PC-9 (cell line): ENCODE measurements at regions not wholly inside any gene's neighbourhood (a gene's known extent, or its start where the extent isn't known, plus 50 kb on each side); places are given as distances from the start of the nearest gene placed in this dataset.

Experiments
- CTCF ChIP-seq: fragments of 200-600 bp; sonication (generic); conservative IDR thresholded peaks from 2 replicates; pipeline ENCODE4 v1.6.1; 2017; ENCODE audit warnings: mixed run types, antibody characterized with exemption, mild to moderate bottlenecking, moderate library complexity
- EZH2 ChIP-seq: fragments of 200-600 bp; sonication (generic); IDR thresholded peaks from 2 replicates; pipeline ENCODE4 v1.8.0; 2017; ENCODE audit warnings: antibody characterized with exemption, low read depth

GRCh38 chr5:99022250-99022649, 93.4 kb upstream of the CHD1 start:
- TF ChIP-seq EZH2 (no peak), CTCF (no peak)
